GM12801 (cell line): ENCODE measurements at regions not wholly inside any gene's neighbourhood (a gene's known extent, or its start where the extent isn't known, plus 50 kb on each side); places are given as distances from the start of the nearest gene placed in this dataset.

Experiments used
- TF ChIP-seq, protein P1 (sequence below): IDR thresholded peaks from one replicate; pipeline ENCODE4 v1.5.1; 2011; ENCODE audit warnings: control low read depth; ENCODE audit not compliant: insufficient read length; ENCODE audit errors: extremely low read depth

DNA sequence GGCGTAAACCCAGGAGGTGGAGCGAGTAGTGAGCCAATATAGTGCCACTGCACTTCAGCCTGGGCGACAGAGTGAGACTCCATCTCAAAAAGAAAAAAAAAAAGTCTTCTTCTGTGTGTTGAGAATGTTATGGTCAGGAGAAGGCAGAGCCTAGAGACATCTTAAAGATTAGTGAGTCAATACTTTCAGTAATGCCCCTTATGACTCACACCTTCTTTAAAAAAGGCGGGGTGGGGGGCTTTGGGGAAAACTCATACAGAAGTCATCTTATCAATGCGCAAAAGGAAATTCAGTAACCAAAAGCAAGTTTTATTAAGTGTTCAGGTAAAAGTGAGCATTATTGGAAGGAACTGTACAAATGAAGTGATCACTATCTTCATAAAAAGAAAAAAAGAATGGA is 1369.8 kb upstream of the LRRTM3 start:
- TF ChIP-seq, protein P1, sequence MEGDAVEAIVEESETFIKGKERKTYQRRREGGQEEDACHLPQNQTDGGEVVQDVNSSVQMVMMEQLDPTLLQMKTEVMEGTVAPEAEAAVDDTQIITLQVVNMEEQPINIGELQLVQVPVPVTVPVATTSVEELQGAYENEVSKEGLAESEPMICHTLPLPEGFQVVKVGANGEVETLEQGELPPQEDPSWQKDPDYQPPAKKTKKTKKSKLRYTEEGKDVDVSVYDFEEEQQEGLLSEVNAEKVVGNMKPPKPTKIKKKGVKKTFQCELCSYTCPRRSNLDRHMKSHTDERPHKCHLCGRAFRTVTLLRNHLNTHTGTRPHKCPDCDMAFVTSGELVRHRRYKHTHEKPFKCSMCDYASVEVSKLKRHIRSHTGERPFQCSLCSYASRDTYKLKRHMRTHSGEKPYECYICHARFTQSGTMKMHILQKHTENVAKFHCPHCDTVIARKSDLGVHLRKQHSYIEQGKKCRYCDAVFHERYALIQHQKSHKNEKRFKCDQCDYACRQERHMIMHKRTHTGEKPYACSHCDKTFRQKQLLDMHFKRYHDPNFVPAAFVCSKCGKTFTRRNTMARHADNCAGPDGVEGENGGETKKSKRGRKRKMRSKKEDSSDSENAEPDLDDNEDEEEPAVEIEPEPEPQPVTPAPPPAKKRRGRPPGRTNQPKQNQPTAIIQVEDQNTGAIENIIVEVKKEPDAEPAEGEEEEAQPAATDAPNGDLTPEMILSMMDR, result no peak

DNA sequence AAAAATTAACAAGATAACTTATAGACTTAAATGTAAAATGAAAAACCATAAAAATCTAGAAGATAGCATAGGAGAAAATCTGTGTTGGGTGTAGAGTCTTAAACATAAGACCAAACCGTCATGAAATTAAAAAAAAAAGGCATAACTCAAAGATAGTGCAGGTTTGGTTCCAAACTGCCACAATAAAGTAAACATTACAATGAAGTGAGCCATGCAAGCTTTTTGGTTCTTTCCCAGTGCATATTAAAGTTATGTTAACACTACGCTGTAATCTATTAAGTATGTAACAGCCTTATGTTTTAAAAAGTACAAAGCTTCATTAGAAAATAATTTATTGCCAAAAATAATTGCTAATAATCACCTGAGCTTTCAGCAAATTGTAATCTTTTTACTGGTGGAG is 1366.5 kb upstream of the LRRTM3 start:
- TF ChIP-seq, protein P1, result no peak

DNA sequence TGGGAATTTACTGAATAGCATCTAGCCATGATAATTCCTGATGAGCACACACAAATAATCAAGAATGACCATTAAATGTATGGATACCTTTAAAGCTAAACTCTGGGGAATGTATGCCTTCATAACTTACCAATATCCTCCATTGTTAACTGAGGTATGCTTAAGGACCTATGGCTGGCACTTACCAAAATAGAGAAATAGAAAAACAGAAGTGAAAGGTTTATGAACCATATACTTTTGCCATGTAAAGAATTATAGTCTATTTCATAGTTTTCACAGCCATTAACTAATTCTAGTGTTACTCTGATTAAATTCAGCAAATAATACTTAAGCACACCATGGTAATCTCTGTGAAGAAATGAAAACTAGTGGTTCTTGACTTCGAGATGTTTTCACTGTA is 1360.6 kb upstream of the LRRTM3 start:
- TF ChIP-seq, protein P1, result no peak

DNA sequence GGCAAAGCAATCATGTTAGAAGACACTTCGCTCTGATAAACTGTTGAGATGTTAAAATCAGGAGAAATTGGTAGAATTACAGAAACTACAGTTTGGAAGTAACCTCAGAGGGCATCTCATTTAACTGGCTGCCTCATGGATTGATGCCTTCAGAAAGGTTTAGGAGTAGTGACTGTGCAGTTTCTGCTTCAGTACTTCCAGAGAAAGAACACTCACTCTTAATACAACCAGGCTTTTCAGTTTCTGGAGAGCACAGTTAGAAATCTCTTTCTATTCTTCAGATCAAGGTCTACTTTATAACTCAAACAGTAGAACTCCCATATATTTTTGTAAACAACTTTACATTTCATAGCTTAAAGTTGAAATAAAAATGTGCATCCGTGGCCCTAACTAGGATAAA is 1358.9 kb upstream of the LRRTM3 start:
- TF ChIP-seq, protein P1, result no peak

DNA sequence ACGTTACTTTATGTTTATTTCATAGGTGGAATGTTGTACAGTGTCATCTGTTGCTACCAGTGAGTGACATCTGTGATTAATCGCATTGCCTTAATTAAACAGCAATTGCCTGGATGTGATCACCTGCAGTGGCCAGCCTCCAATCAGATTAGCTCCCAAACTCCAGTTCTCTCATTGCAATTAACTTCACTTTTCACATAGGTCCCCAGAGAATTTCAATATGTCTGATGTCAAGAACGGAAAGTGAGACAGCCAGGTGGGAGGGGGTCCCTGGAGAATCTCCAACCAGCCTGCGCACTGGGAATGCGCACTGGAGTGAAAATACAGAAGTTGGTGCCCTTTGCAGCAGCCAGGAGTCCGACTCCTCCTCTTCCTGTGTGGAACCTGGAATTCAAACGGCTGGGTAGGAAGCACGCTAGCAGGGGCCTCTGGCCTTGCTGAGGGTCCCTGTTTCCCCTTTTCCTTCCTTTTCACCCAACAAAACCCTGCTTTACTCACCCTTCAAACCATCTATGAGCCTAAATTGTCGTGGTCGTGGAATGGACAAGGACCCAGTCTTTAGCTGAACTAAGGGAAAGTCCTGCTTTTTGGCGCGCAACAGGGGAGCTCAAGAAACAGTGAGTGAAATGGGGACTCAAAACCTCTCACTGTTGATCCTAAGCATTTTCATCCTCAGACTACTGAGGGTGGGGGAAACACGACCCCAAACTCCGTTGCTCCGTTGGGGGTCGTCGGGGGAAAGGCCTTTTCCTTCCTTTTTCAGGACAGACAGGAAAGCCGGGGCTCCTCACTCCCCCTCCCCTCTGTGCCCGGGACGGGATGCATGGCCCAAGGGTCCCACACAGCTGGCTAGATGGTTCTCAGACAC is 1355.5 kb upstream of the LRRTM3 start:
- TF ChIP-seq, protein P1, result no peak

DNA sequence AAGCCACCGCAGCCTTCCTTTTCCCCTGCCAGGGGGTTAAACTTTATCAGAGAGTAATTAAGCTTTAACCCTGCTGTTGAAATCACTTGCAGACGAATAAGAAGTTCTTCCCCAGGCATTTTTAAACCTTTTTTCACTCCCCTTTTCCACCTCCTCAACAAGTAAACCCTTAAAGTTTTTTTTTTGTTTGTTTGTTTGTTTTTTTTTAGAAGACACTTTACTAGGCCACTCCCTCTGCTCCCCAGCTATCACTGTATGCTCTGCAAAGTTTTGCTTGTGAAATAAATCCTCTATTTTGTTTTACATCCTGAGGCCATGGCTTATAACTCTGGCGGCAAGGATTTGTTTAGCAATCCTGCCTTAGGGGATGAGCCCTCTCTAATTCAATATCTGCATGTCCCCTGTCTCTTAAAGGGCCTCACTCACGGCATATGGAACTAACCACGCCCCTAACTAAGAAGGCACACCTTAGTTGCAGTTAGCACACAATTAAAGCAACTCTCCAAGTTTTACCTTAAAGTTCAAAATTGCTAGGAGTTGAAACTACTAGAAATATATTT is 1354.7 kb upstream of the LRRTM3 start:
- TF ChIP-seq, protein P1, result no peak

DNA sequence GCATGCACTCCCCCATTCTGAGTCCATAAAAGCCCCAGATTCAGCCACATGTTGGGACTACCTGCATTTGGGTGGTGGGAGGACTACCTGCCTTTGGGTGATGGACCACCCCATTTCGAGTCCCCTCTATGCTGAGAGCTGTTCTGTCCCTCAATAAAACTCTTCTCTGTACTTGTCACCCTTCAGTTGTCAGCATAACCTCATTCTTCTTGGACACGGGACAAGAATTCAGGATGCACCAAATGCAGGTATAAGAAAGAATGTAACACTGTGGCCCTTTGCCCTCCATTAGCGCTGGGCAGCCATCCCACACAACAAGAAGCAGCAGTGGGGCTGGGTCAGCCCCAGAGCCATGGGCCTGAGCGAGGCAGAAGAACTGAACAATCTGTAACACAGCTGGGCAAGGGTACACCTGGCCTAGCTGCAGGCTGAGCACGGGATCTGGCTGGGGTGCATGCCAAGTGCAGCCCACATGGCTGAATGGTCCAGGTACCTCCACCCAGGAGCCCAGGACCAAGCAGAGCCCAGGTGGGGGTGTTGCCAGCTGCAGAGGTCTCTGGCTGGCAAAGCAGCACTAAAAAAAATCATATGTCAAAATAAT is 1344.3 kb upstream of the LRRTM3 start:
- TF ChIP-seq, protein P1, result no peak
